DOHH2 (cell line): ENCODE measurements at regions not wholly inside any gene's neighbourhood (a gene's known extent, or its start where the extent isn't known, plus 50 kb on each side); places are given as distances from the start of the nearest gene placed in this dataset.
"Not testable (repeated sequence)": the region's sequence is repeated elsewhere in the genome, so short reads cannot be mapped to it uniquely, and the experiment has no call there.

Source experiments
- H3F3A ChIP-seq: fragments of 200-600 bp; sonication (generic), shearing (Covaris generic); 2 replicates; pipeline ENCODE4 v1.6.0; 2016; ENCODE audit warnings: antibody characterized with exemption, mild to moderate bottlenecking; ENCODE audit not compliant: control insufficient read depth, insufficient read depth
- H3K27ac ChIP-seq: fragments of 200-600 bp; sonication (generic); 2 replicates; pipeline ENCODE4 v1.5.1; 2014; ENCODE audit warnings: low read depth, mild to moderate bottlenecking, low read length, moderate library complexity
- H3K27me3 ChIP-seq: fragments of 200-600 bp; sonication (generic); 2 replicates; pipeline ENCODE4 v1.6.1; 2014; ENCODE audit warnings: mild to moderate bottlenecking, low read length, mixed read lengths; ENCODE audit not compliant: control insufficient read depth
- H3K36me3 ChIP-seq: fragments of 200-600 bp; sonication (generic); 2 replicates; pipeline ENCODE4 v1.6.1; 2014; ENCODE audit warnings: mild to moderate bottlenecking, low read length, moderate library complexity, mixed read lengths; ENCODE audit not compliant: control insufficient read depth
- H3K4me1 ChIP-seq: fragments of 200-600 bp; sonication (generic); 2 replicates; pipeline ENCODE4 v1.6.1; 2014; ENCODE audit warnings: mild to moderate bottlenecking, low read length, mixed read lengths; ENCODE audit not compliant: control insufficient read depth
- H3K4me2 ChIP-seq: fragments of 200-600 bp; sonication (generic); 2 replicates; pipeline ENCODE4 v1.6.0; 2014; ENCODE audit warnings: mild to moderate bottlenecking, low read length, moderate library complexity
- H3K4me3 ChIP-seq: fragments of 200-600 bp; sonication (generic); 2 replicates; pipeline ENCODE4 v1.5.1; 2014; ENCODE audit warnings: mild to moderate bottlenecking, low read length, mixed read lengths
- H3K79me2 ChIP-seq: fragments of 200-600 bp; sonication (generic); 2 replicates; pipeline ENCODE4 v1.6.1; 2014; ENCODE audit warnings: mild to moderate bottlenecking, low read length, mixed read lengths; ENCODE audit not compliant: control insufficient read depth
- H3K9me2 ChIP-seq: fragments of 200-600 bp; sonication (generic); replicated peaks from 2 replicates; pipeline ENCODE4 v1.6.1; 2014; ENCODE audit warnings: mild to moderate bottlenecking, low read length, mixed read lengths; ENCODE audit not compliant: control insufficient read depth
- H3K9me3 ChIP-seq: fragments of 200-600 bp; sonication (generic); 2 replicates; pipeline ENCODE4 v1.6.1; 2014; ENCODE audit warnings: antibody characterized with exemption, low read length, mixed read lengths; ENCODE audit not compliant: control insufficient read depth, insufficient read depth
- H4K20me1 ChIP-seq: fragments of 200-600 bp; sonication (generic); 2 replicates; pipeline ENCODE4 v1.6.0; 2014; ENCODE audit warnings: low read depth, mild to moderate bottlenecking, antibody characterized with exemption, low read length, moderate library complexity; ENCODE audit not compliant: control insufficient read depth, insufficient read depth
- CTCF ChIP-seq: fragments of 200-600 bp; sonication (generic); IDR thresholded peaks from one replicate; pipeline ENCODE4 v1.5.1; 2014; ENCODE audit warnings: antibody characterized with exemption, mild to moderate bottlenecking, low read depth, low read length; ENCODE audit not compliant: poor library complexity, severe bottlenecking
- EZH2phosphoT487 ChIP-seq: fragments of 200-600 bp; sonication (generic); IDR thresholded peaks from 2 replicates; pipeline ENCODE4 v1.6.1; 2017; ENCODE audit warnings: borderline replicate concordance, mild to moderate bottlenecking, antibody characterized with exemption, low read length, moderate library complexity, mixed read lengths

DNA sequence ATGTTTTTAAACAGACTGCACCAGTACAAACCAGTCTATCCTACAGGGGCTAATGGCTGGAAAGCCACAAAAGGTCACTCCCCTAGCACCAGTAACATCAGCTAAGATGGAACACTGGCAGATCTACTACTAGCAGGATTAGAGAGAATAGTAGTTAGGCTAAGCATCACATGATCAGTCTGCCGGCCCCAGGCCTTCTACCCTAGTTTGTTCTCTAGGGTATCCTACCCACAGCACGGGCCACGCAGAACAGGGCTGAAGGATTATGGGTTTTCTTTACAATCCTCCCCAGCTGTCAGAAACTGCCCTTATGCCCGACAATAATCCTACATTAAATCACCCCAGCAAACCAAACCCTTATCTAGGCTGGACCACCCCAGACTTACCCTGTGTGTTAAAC lies 156.0 kb downstream of the LY86 start:
- no peaks in the 10 kb centered on the region for H3K4me1 ChIP-seq
- no peak overlapping the region for H3K27ac ChIP-seq
- no peaks in the 10 kb centered on the region for H3K9me2 ChIP-seq
- H3K27me3 ChIP-seq, result peaks cover 9% of the 10 kb centered on the region
- no peak for TF ChIP-seq EZH2phosphoT487
- TF ChIP-seq CTCF, result no peak
- no peaks in the 10 kb centered on the region for H4K20me1 ChIP-seq
- no peak overlapping the region for H3K4me2 ChIP-seq
- no peaks in the 10 kb centered on the region for H3F3A ChIP-seq
- H3K79me2 ChIP-seq, result no peaks in the 10 kb centered on the region
- H3K4me3 ChIP-seq, result no peak overlapping the region
- H3K9me3 ChIP-seq, result no peaks in the 10 kb centered on the region
- no peaks in the 10 kb centered on the region for H3K36me3 ChIP-seq

DNA sequence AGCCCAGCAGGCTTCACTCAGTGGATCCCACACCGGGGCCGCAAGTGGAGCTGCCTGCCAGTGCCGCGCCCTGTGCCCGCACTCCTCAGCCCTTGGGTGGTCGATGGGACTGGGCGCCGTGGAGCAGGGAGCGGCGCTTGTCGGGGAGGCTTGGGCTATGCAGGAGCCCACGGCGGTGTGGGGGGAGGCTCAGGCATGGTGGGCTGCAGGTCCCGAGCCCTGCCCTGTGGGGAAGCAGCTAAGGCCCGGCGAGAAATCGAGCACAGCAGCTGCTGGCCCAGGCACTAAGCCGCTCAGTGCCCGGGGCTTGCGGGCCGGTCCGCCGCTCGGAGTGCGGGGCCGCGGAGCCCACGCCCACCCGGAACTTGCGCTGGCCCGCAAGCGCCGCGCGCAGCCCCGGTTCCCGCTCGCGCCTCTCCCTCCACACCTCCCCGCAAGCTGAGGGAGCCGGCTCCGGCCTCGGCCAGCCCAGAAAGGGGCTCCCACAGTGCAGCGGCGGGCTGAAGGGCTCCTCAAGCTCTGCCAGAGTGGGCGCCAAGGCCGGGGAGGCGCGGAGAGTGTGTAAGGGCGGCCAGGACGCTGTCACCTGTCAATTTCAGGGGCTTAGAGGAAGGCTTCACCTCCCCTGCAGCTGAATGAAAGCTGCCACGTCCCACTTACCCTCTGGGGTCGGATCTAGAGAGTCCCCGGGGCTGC lies 157.3 kb downstream of the LY86 start:
- not testable (repeated sequence) for H3K79me2 ChIP-seq, H3K36me3 ChIP-seq, H3K4me1 ChIP-seq, H3K4me2 ChIP-seq, H3K9me2 ChIP-seq, H3K4me3 ChIP-seq, H3K27me3 ChIP-seq, H4K20me1 ChIP-seq, H3K27ac ChIP-seq, H3K9me3 ChIP-seq, H3F3A ChIP-seq

- no peaks in the 10 kb centered on the region for H3K9me3 ChIP-seq
- no peak overlapping the region for H3K4me2 ChIP-seq
- H3K27me3 ChIP-seq, result peaks cover 3% of the 10 kb centered on the region
- no peaks in the 10 kb centered on the region for H4K20me1 ChIP-seq
- TF ChIP-seq CTCF, result no peak
- no peak for TF ChIP-seq EZH2phosphoT487
- H3K27ac ChIP-seq, result no peak overlapping the region
- no peaks in the 10 kb centered on the region for H3K4me1 ChIP-seq
- no peaks in the 10 kb centered on the region for H3F3A ChIP-seq
- H3K4me3 ChIP-seq, result no peak overlapping the region
- no peaks in the 10 kb centered on the region for H3K79me2 ChIP-seq
- H3K36me3 ChIP-seq, result no peaks in the 10 kb centered on the region
- no peaks in the 10 kb centered on the region for H3K9me2 ChIP-seq
These were observed 157.9 kb downstream of the LY86 start for GRCh38 chr6:6746333-6746969.

- H3K79me2 ChIP-seq, result no peaks in the 10 kb centered on the region
- H3K4me1 ChIP-seq, result no peaks in the 10 kb centered on the region
- H3K4me2 ChIP-seq, result no peak overlapping the region
- H3K4me3 ChIP-seq, result no peak overlapping the region
- H3K27ac ChIP-seq, result no peak overlapping the region
- no peaks in the 10 kb centered on the region for H3K9me2 ChIP-seq
- H3F3A ChIP-seq, result no peaks in the 10 kb centered on the region
- no peaks in the 10 kb centered on the region for H3K9me3 ChIP-seq
- no peak for TF ChIP-seq EZH2phosphoT487
- no peak for TF ChIP-seq CTCF
- H4K20me1 ChIP-seq, result no peaks in the 10 kb centered on the region
- H3K27me3 ChIP-seq, result peaks cover 3% of the 10 kb centered on the region
- H3K36me3 ChIP-seq, result no peaks in the 10 kb centered on the region
These were observed 158.4 kb downstream of the LY86 start for GRCh38 chr6:6746970-6747338.
